Fibroblast of lung (primary cell): ENCODE measurements at regions not wholly inside any gene's neighbourhood (a gene's known extent, or its start where the extent isn't known, plus 50 kb on each side); places are given as distances from the start of the nearest gene placed in this dataset.

Experiments used
- EZH2 ChIP-seq: IDR thresholded peaks from 2 replicates; pipeline ENCODE4 v1.5.1; 2012; ENCODE audit warnings: low read length, control low read depth, mild to moderate bottlenecking; ENCODE audit errors: missing control alignments
- TF ChIP-seq, protein P1 (sequence below), 2 donors: IDR thresholded peaks in 1 of 2; conservative IDR thresholded peaks in 1 of 2; 1 replicate in 1 of 2; 2 replicates in 1 of 2; pipeline ENCODE4 v1.5.1; 2011 to 2012; ENCODE audit warnings: low read length in 2 of 2, control low read depth in 1 of 2, inconsistent platforms in 1 of 2, low read depth in 1 of 2, mild to moderate bottlenecking in 1 of 2

DNA sequence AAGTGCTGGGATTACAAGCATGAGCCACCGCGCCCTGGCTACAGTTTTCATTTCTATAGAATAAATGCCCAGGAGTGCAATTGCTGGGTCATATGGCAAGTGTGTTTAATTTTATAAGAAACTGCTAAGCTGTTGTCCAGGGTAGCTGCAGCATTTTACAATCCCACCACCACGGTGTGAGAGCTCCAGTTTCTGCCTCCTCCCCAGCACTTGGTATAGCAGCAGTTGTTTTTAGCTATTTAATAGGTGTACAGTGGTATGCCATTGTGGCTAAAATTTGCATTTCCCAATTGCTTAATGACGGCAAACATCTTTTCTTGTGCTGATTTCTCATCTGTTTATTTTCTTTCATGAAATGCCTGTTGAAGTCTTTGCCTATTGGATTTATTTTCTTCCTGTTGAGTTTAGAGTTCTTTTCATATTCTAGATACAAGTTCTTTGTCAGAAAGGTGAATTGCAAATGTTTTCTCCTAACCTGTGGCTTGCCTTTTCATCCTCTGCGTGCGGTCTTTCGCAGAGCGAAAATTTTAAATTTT, 100.3 kb downstream of the NDFIP1 start:
- TF ChIP-seq, protein P1, sequence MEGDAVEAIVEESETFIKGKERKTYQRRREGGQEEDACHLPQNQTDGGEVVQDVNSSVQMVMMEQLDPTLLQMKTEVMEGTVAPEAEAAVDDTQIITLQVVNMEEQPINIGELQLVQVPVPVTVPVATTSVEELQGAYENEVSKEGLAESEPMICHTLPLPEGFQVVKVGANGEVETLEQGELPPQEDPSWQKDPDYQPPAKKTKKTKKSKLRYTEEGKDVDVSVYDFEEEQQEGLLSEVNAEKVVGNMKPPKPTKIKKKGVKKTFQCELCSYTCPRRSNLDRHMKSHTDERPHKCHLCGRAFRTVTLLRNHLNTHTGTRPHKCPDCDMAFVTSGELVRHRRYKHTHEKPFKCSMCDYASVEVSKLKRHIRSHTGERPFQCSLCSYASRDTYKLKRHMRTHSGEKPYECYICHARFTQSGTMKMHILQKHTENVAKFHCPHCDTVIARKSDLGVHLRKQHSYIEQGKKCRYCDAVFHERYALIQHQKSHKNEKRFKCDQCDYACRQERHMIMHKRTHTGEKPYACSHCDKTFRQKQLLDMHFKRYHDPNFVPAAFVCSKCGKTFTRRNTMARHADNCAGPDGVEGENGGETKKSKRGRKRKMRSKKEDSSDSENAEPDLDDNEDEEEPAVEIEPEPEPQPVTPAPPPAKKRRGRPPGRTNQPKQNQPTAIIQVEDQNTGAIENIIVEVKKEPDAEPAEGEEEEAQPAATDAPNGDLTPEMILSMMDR (conservative IDR thresholded peaks at IDR 0.05 in 1 of 2, IDR thresholded peaks at IDR 0.05 in 1 of 2; ENCODE audit: low read depth in 1 of 2, low read length in 2 of 2) = no peak
- TF ChIP-seq EZH2 = no peak
